Body of pancreas (tissue), 4 donors: ENCODE measurements at regions not wholly inside any gene's neighbourhood (a gene's known extent, or its start where the extent isn't known, plus 50 kb on each side); places are given as distances from the start of the nearest gene placed in this dataset.

ENCODE experiments used
- POLR2A ChIP-seq, 3 donors: fragments of 450-650 bp; IDR thresholded peaks; one replicate each; pipeline ENCODE4 v1.6.1; 2016; ENCODE audit warnings: antibody characterized with exemption in 3 of 3, mild to moderate bottlenecking in 2 of 3
- TF ChIP-seq, protein P1 (sequence below), 7 experiments: fragments of 450-650 bp in 4 of 7; fragments of 200-600 bp in 3 of 7; sonication (generic) in 3 of 7; IDR thresholded peaks; one replicate each; pipeline ENCODE4 v1.5.1; 2016 to 2019; ENCODE audit warnings: antibody characterized with exemption in 7 of 7

DNA sequence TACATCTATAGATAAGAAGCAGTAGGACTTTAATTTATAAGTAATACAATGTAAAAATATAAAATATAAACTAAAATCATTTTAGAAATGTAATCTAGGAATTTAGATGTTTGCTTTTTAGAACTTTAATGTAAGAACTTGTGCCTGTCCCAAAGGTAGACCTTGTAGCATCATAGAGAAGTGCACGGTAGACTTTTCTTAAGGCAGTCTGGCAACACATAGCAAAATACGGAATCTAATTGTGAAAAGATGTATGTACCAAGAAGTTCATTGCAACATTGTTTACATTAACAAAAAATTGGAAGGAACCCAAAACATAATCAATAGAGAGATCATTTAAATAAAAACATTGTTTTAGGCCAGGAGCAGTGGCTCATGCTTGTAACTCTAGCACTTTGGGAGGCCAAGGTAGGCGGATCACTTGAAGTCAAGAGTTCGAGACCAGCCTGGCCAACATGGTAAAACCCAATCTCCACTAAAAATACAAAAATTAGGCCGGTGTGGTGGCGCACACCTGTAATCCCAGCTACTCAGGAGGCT lies 84.6 kb upstream of the SMIM15 start:
- TF ChIP-seq, protein P1, sequence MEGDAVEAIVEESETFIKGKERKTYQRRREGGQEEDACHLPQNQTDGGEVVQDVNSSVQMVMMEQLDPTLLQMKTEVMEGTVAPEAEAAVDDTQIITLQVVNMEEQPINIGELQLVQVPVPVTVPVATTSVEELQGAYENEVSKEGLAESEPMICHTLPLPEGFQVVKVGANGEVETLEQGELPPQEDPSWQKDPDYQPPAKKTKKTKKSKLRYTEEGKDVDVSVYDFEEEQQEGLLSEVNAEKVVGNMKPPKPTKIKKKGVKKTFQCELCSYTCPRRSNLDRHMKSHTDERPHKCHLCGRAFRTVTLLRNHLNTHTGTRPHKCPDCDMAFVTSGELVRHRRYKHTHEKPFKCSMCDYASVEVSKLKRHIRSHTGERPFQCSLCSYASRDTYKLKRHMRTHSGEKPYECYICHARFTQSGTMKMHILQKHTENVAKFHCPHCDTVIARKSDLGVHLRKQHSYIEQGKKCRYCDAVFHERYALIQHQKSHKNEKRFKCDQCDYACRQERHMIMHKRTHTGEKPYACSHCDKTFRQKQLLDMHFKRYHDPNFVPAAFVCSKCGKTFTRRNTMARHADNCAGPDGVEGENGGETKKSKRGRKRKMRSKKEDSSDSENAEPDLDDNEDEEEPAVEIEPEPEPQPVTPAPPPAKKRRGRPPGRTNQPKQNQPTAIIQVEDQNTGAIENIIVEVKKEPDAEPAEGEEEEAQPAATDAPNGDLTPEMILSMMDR (IDR thresholded peaks at IDR 0.05): no peak
- no peak for TF ChIP-seq POLR2A (IDR thresholded peaks at IDR 0.05)
